Stimulated activated naive B cell treated with anti-CD40 and anti-IgM and Interleukin-4, amounts not matched to agents 10 μg/mL and 1 μg/mL and 100 μg/mL, for 72 hours (primary cell): ENCODE measurements at regions not wholly inside any gene's neighbourhood (a gene's known extent, or its start where the extent isn't known, plus 50 kb on each side); places are given as distances from the start of the nearest gene placed in this dataset.
"Not testable (repeated sequence)": the region's sequence is repeated elsewhere in the genome, so short reads cannot be mapped to it uniquely, and the experiment has no call there.

Experiments used
- ATAC-seq, 2 donors: fragments of 150-1000 bp; cut with Tn5 transposase; replicated peaks; 2 replicates each; pipeline ENCODE4 v1.10.0; 2021; ENCODE audit warnings: moderate library complexity in 1 of 2
- DNase-seq: peaks from one replicate; pipeline ENCODE4 v3.0.0; 2021
- H3K27ac Mint-ChIP-seq: one replicate; pipeline ENCODE4 v1.8.0; 2022; ENCODE audit warnings: mild to moderate bottlenecking, mixed read lengths
- H3K27me3 Mint-ChIP-seq, 2 donors: one replicate each; pipeline ENCODE4 v1.8.0; 2022; ENCODE audit warnings: mixed read lengths in 2 of 2
- H3K36me3 Mint-ChIP-seq, 2 donors: one replicate each; pipeline ENCODE4 v1.8.0; 2022; ENCODE audit warnings: mixed read lengths in 2 of 2, mild to moderate bottlenecking in 1 of 2
- H3K4me1 Mint-ChIP-seq, 2 donors: one replicate each; pipeline ENCODE4 v1.8.0; 2022; ENCODE audit warnings: mixed read lengths in 2 of 2, mild to moderate bottlenecking in 1 of 2
- H3K4me3 Mint-ChIP-seq, 2 donors: one replicate each; pipeline ENCODE4 v1.8.0; 2022; ENCODE audit warnings: mild to moderate bottlenecking in 2 of 2, mixed read lengths in 2 of 2, moderate library complexity in 1 of 2
- H3K9me3 Mint-ChIP-seq, 2 donors: one replicate each; pipeline ENCODE4 v1.8.0; 2022; ENCODE audit warnings: mixed read lengths in 2 of 2, mild to moderate bottlenecking in 1 of 2

DNA sequence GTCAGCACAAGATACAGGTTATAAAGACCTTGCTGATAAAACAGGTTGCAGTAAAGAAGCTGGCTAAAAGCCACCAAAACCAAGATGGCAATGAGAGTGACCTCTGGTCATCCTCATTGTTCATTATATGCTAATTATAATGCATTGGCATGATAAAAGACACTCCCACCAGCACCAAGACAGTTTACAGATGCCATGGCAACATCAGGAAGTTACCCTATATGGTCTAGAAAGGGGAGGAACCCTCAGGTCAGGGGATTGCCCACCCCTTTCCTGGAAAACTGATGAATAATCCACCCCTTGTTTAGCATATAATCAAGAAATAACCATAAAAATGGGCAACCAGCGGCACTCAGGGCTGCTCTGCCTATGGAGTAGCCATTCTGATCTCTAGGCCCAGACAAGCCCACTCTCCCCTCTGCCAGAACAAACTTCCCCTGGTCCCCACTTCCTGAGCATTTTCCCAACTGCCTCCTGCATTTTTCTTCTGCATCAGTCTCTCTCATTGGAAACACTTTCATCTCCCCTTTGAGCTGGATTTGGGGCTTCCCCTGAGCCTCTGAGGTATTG lies 215.3 kb upstream of the SDK2 start:
- H3K9me3 Mint-ChIP-seq, H3K27me3 Mint-ChIP-seq, H3K4me1 Mint-ChIP-seq, H3K27ac Mint-ChIP-seq, H3K36me3 Mint-ChIP-seq, ATAC-seq, DNase-seq, H3K4me3 Mint-ChIP-seq: not testable (repeated sequence)

DNA sequence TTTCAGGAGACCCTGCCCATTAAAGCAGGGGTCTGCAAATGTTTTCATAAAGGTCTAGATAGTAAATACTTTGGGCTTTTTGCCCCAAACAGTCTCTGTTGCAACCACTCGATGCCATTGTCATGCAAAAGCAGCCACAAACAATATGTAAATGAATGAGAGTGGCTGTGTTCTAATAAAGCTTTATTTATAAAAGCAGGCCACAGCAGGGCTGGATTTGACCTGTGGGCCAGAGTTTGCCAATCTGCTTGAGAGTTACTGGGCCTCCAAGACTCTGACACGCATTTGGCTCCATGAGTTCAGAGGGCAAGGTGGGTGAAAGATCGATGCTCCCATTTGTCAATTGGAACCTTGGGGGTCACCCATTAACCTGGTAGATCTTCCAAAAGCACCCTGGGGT lies 217.3 kb upstream of the SDK2 start:
- Mint-ChIP-seq H3K27ac (no peak overlapping the region), H3K36me3 (no peaks in the 10 kb centered on the region), H3K4me3 (no peak overlapping the region), H3K27me3 (no peaks in the 10 kb centered on the region), H3K4me1 (no peaks in the 10 kb centered on the region), H3K9me3 (no peaks in the 10 kb centered on the region)
- DNase-seq (no peak), ATAC-seq (no peak)

DNA sequence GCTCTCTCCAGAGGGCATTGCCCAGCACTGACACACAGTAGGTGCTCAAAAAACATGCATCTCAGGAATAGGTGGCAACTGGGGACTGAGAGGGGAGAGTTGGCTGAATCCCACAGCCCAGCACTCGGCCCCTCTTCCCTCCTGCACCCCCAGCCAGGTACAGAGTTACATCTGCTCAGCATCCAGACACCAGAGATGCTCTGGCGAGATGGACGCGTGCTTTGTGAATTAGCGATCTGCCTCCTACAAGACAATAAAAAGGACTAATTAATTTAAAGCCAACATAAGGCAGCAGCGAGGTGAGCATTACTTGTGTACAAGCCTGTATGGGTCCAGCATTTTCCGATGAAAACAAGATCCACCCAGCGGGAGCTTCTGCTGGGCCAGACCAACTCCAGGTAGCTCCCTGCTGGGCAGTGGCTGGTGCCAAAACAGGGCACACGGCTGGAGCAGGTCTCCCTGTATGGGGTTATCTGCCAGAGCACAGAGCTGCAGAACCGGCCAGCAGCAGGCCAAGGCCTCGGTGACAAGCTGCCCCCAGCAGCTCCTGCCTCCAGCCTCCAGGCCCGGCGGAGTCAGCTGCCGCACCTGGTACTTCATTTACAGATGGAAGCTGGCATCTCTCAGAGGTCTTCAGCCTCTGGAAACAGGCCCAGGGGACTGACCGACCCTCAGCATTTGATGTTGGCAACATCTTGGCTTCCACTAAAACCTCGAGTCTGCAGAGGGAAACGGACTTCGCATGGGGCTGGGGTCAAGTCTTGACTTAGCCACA lies 219.7 kb upstream of the SDK2 start:
- H3K4me3 Mint-ChIP-seq = no peak overlapping the region
- no peaks in the 10 kb centered on the region for H3K9me3 Mint-ChIP-seq
- no peak overlapping the region for H3K27ac Mint-ChIP-seq

DNA sequence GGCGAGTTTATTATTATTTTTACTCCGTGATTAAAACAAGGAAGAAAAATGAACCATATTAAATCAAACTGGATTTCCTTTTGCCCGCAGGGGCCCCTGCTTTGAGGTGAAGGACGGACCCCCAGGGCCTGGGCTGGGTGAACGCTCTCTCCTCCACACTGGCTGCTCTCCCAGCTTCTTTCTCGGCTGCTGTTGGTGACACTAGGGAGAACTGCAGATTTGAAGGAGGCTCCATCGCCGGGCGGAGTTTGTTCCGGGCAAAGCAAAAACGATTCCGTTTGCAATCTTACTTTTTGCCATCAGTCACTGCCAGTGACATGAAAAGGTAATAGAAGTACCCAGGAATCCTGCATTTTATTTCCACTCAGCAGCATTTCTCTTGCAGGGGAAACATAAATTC lies 221.6 kb upstream of the SDK2 start:
- ATAC-seq = no peak
- Mint-ChIP-seq H3K27ac (no peak overlapping the region), H3K4me3 (no peak overlapping the region), H3K36me3 (no peaks in the 10 kb centered on the region), H3K4me1 (no peaks in the 10 kb centered on the region), H3K27me3 (peaks cover 0 to under 1% of the 10 kb centered on the region in 2 donors), H3K9me3 (no peaks in the 10 kb centered on the region)
- no peak for DNase-seq

More for the DNA sequence above, 219.7 kb upstream of the SDK2 start:
- Mint-ChIP-seq H3K36me3 (no peaks in the 10 kb centered on the region), H3K4me1 (no peaks in the 10 kb centered on the region), H3K27me3 (no peaks in the 10 kb centered on the region)
- ATAC-seq (no peak), DNase-seq (no peak)

DNA sequence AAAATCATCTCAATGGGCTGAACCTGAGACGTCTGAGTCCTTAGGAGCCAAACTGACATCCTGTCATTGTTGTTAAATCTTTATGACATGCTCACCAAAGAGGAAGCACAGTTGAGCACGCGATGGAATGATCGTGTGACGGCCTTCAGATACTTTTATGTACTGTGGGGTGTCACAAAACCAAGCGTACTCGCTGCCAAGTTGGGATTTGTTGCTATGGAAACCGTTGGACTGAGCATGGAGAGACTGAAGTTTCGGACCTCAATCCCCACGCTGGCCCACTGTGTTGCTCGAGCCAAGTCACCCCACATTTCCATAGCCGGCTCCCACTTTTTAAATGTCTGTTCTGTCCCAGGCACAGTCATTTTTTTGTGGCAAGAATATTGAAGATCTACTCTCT lies 222.8 kb upstream of the SDK2 start:
- Mint-ChIP-seq H3K27me3 (peaks cover 5 to 9% of the 10 kb centered on the region in 2 donors), H3K4me1 (peaks cover 0 to 2% of the 10 kb centered on the region in 2 donors), H3K4me3 (no peak overlapping the region), H3K36me3 (no peaks in the 10 kb centered on the region), H3K9me3 (no peaks in the 10 kb centered on the region), H3K27ac (no peak overlapping the region)
- DNase-seq (no peak), ATAC-seq (no peak)

DNA sequence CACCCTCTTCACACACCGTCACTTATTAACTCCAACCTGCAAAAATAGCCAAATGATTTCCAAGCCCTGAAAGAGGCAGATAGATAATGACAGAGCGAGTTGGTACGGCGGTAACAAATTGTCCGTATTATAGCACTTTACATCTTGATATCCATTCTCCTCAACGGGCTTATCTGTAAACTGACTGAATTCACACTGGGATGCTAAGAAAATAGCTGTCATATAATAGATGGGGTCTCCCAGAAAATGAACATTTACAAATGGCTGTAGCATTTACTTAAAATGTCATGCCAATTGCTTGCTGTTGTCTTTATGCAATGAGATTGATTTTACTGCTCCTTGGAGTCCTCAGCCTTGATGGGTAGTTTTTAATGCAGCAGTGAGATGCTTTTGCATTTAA lies 225.8 kb upstream of the SDK2 start:
- Mint-ChIP-seq H3K9me3 (no peaks in the 10 kb centered on the region), H3K4me1 (peaks cover 13% of the 10 kb centered on the region in 2 donors), H3K4me3 (no peak overlapping the region)

DNA sequence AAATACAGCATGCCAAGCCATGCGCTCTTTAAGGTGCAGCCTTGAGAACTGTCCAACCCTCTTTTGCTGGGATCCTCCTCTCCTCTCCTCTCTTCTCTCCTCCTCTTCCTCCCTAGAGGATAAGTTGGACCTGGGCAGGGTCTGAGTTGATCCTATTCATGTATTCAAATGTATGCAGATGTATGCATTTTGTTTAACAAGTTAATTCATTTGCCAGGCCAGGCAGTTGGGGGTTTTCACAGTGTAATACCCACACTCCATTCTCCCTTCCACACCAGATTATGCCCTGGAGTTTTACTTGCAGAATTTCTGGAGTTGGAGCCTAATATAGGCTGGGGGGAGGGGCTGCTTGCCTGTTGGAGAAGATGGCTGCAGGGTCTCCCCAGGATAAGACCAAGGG lies 226.2 kb upstream of the SDK2 start:
- H3K27ac Mint-ChIP-seq = no peak overlapping the region
- no peaks in the 10 kb centered on the region for H3K36me3 Mint-ChIP-seq

More for the DNA sequence above, 225.8 kb upstream of the SDK2 start:
- ATAC-seq (no peak), DNase-seq (no peak)
- H3K27ac Mint-ChIP-seq = no peak overlapping the region
- no peaks in the 10 kb centered on the region for H3K36me3 Mint-ChIP-seq
- peaks cover 8 to 13% of the 10 kb centered on the region in 2 donors for H3K27me3 Mint-ChIP-seq

DNA sequence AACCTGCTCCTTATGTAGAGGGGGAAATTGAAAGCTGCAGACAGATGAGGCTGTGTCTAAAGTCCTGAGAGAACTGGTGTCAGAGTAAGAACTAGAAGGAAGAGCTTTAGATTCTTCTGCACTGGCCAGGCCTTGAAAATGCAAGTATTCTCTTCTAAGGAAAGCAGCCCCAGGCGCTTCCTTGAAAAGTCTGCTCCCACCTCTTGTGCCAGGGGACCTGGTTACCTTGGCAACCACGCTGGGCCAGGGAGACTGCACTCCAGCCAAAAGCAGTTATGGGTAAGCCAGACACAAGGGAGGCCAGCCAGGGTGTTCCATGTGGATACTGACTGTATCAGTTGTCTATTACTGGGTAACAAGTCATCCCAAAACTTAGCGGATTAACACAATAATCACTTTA lies 228.6 kb upstream of the SDK2 start:
- DNase-seq = no peak
- no peaks in the 10 kb centered on the region for H3K9me3 Mint-ChIP-seq
- no peaks in the 10 kb centered on the region for H3K36me3 Mint-ChIP-seq
- H3K4me1 Mint-ChIP-seq = peaks cover 14 to 15% of the 10 kb centered on the region in 2 donors
- H3K27me3 Mint-ChIP-seq = peaks cover 8 to 15% of the 10 kb centered on the region in 2 donors
- no peak for ATAC-seq
- H3K4me3 Mint-ChIP-seq = no peak overlapping the region
- H3K27ac Mint-ChIP-seq = no peak overlapping the region

More for the DNA sequence above, 226.2 kb upstream of the SDK2 start:
- ATAC-seq (no peak), DNase-seq (no peak)
- Mint-ChIP-seq H3K4me1 (peaks cover 13 to 14% of the 10 kb centered on the region in 2 donors), H3K4me3 (no peak overlapping the region), H3K27me3 (peaks cover 8 to 15% of the 10 kb centered on the region in 2 donors), H3K9me3 (no peaks in the 10 kb centered on the region)

DNA sequence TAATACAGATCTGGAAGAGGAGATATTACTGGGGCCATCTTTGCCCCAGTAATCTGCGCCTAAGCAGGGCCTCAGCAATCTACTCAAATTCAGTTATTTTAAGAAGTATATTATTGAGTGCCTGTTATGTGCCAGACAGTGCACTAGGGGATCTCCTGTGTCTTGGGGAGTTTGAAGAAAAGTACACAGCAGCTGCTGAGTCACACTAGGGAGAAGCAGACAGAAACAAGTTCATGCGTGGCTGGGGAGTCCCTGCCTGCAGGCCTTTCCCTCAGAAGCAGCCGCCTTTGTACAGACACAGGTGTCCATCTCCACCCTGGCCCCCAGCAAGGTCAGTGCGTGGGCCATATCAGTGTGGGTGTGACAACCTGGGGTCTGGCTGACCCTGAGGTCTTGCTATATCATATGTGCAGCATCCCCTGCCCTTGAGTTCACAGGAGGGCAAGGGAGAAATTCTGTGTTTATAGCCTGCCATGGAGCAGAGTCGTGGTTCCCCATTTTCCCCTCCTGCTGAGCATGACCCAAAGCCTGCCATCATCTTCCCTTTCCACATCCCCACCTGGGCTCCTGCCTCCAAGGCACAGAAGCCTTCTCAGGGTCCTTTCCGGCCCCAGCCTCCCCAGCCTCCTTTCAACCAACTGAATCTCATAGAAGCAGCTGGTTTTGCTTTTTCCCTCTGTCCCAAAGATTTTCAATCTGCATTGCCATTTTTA lies 229.9 kb upstream of the SDK2 start:
- Mint-ChIP-seq H3K9me3 (no peaks in the 10 kb centered on the region), H3K27me3 (peaks cover 8 to 15% of the 10 kb centered on the region in 2 donors), H3K27ac (peak overlapping the region; percentile 47), H3K36me3 (no peaks in the 10 kb centered on the region), H3K4me1 (peaks cover 14 to 15% of the 10 kb centered on the region in 2 donors), H3K4me3 (no peak overlapping the region)
- ATAC-seq = peak; percentile 90 to 98
- peak; percentile 43 for DNase-seq

DNA sequence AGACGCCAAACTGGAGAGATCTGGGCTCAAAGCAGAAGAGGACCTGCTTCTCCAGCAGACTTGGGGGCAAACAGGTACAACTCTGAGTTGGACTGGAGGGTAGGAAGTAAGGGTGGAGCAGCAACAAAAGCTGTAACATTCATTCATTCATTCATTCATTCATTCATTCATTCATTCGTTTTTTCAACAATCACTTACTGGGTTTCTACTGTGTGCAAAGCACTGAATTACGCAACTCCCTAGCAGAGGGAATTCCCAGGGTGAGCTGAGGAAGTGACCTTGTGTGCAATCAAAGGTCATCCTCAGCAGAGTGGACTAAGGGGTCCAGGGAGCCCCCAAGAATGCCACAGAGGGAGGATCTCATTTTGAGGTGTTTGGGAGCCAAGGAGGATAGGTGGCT lies 231.1 kb upstream of the SDK2 start:
- Mint-ChIP-seq H3K4me3 (no peak overlapping the region), H3K36me3 (no peaks in the 10 kb centered on the region), H3K27me3 (peaks cover 13 to 15% of the 10 kb centered on the region in 2 donors), H3K27ac (no peak overlapping the region), H3K9me3 (no peaks in the 10 kb centered on the region), H3K4me1 (peaks cover 14 to 15% of the 10 kb centered on the region in 2 donors)
- DNase-seq (no peak), ATAC-seq (no peak)

DNA sequence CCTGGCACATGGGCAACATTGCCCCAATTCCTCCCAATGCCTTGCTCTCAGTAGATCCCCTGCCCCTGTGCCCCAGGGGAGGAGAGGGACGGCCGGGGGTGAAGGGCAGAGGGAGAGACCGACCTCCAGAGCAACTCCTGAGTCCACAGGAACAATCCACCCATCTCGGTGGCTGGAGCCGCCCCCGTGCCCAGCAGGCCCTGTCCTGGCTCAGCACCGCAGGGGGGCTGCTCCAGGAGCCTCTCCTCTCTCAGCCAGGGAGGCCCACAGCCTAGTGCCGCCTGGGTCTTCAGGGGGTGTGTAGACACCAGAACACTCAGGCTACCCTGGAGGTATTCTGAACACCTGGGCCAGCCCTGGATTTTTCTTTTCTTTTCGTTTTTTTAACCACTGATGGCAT lies 233.7 kb upstream of the SDK2 start:
- ATAC-seq = no peak
- no peak for DNase-seq
- H3K27ac Mint-ChIP-seq = no peak overlapping the region
- peaks cover 13 to 14% of the 10 kb centered on the region in 2 donors for H3K4me1 Mint-ChIP-seq
- peaks cover 15 to 16% of the 10 kb centered on the region in 2 donors for H3K27me3 Mint-ChIP-seq
- no peak overlapping the region for H3K4me3 Mint-ChIP-seq
- H3K36me3 Mint-ChIP-seq = no peaks in the 10 kb centered on the region
- no peaks in the 10 kb centered on the region for H3K9me3 Mint-ChIP-seq

DNA sequence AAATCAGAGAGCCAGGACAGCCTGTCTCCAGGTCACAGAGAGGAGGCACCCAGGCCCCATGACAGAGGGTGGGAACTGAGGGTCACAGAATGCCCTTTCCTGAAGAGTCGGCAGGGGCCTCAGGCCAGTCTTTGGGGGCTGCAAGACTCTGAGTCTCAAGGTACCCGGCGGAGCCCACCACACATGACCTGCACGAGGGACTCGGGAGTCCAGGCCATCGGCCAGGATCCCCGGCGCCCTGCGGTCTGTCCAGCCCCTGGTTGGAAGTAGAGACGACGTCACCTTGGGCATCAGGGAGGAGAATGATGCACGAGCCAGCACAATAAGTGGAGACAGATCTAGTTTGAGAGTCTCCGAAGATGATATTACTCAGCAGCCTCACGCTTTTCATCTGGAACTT lies 234.7 kb upstream of the SDK2 start:
- no peak for ATAC-seq

DNA sequence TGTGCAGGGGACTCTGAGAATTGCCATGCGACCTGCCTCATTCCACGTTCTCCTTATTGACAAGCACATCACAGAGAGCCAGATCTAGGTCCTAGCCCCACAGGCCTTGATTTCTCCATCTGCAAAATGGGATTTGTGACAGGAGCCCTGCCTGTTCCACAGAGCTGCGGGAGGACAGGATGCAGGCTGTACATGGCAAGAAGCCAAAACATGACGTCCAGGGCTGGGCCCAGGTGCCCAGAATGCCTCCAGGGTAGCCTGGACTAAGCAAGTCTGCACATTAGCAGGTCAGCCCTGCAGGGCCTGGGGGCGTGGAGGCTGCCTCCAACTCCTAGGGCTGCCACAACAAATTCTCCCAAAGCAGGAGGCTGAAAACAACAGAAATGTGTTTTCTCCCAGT lies 235.7 kb upstream of the SDK2 start:
- no peaks in the 10 kb centered on the region for H3K36me3 Mint-ChIP-seq
- no peak overlapping the region for H3K4me3 Mint-ChIP-seq
- H3K4me1 Mint-ChIP-seq = peaks cover 1 to 2% of the 10 kb centered on the region in 2 donors
- peaks cover 18 to 20% of the 10 kb centered on the region in 2 donors for H3K27me3 Mint-ChIP-seq
- no peak for ATAC-seq
- H3K9me3 Mint-ChIP-seq = no peaks in the 10 kb centered on the region
- H3K27ac Mint-ChIP-seq = no peak overlapping the region
- DNase-seq = no peak

More for the DNA sequence above, 234.7 kb upstream of the SDK2 start:
- no peak overlapping the region for H3K4me3 Mint-ChIP-seq
- H3K4me1 Mint-ChIP-seq = peaks cover 10 to 11% of the 10 kb centered on the region in 2 donors
- H3K27me3 Mint-ChIP-seq = peaks cover 17 to 18% of the 10 kb centered on the region in 2 donors
- no peak overlapping the region for H3K27ac Mint-ChIP-seq
- no peak for DNase-seq
- no peaks in the 10 kb centered on the region for H3K9me3 Mint-ChIP-seq
- H3K36me3 Mint-ChIP-seq = no peaks in the 10 kb centered on the region

DNA sequence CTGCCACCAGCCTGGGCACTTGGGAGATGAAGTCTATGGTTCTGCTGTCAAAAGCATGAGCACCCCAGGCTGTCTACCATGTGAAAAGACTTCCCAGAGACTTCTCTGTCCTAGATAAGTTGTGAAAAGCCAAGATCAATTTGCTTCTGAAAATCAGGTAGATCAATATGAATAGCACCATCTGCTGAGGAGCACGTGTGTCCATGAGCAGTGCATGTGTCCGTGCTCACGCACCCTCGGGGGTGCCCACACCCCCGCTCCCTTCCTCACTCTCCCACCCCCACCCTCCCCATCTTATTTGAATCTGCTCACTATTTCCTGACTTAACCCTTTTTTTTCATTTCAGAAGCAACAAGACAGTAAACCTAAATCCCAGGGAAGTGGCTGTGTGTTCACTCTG lies 238.3 kb upstream of the SDK2 start:
- H3K27ac Mint-ChIP-seq = no peak overlapping the region
- H3K36me3 Mint-ChIP-seq = no peaks in the 10 kb centered on the region
- H3K9me3 Mint-ChIP-seq = no peaks in the 10 kb centered on the region
- no peak overlapping the region for H3K4me3 Mint-ChIP-seq
- H3K4me1 Mint-ChIP-seq = no peaks in the 10 kb centered on the region
- no peak for DNase-seq
- ATAC-seq = no peak
- H3K27me3 Mint-ChIP-seq = peaks cover 17 to 19% of the 10 kb centered on the region in 2 donors

DNA sequence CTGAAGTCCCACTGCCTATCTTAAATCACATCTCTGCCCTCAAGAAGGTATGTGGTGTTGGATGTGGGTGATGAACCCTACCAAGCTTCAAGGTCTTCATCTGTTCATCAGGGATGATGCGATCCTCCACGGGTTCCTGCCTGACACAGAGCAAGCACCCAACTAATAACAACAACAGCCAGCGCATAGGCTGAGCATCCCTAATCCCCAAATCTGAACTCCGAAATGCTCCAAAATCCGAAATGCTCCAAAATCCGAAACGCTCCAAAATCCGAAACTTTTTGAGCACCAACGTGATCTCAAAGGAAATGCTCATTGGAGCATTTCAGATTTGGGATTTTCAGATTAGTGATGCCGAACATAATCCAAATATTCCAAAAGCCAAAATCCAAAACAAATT lies 238.9 kb upstream of the SDK2 start:
- ATAC-seq (no peak), DNase-seq (no peak)
- H3K27me3 Mint-ChIP-seq = peaks cover 17 to 19% of the 10 kb centered on the region in 2 donors
- H3K9me3 Mint-ChIP-seq = no peaks in the 10 kb centered on the region
- H3K4me1 Mint-ChIP-seq = no peaks in the 10 kb centered on the region
- no peaks in the 10 kb centered on the region for H3K36me3 Mint-ChIP-seq
- no peak overlapping the region for H3K4me3 Mint-ChIP-seq
- H3K27ac Mint-ChIP-seq = no peak overlapping the region
